Aorta (tissue), 5 donors: ENCODE measurements at regions not wholly inside any gene's neighbourhood (a gene's known extent, or its start where the extent isn't known, plus 50 kb on each side); places are given as distances from the start of the nearest gene placed in this dataset.

ENCODE experiments used
- ATAC-seq: fragments of 200-7000 bp; cut with Tn5 transposase; one replicate; pipeline ENCODE4 v1.9.1; 2022; ENCODE audit warnings: moderate library complexity; ENCODE audit not compliant: low FRiP score
- DNase-seq, 2 donors: peaks; one replicate each; pipeline ENCODE4 v3.0.0-alpha.2; 2020
- H3K27ac ChIP-seq, 2 donors: one replicate each; pipeline ENCODE4 v1.5.1; 2013; ENCODE audit warnings: low read length in 2 of 2, mild to moderate bottlenecking in 2 of 2, moderate library complexity in 2 of 2, control low read depth in 1 of 2, inconsistent platforms in 1 of 2, low read depth in 1 of 2
- H3K27me3 ChIP-seq, 2 donors: one replicate each; pipeline ENCODE4 v1.6.1; 2013; ENCODE audit warnings: control low read depth in 1 of 2, low read length in 1 of 2, mild to moderate bottlenecking in 1 of 2, moderate library complexity in 1 of 2; ENCODE audit not compliant: insufficient read depth in 2 of 2, control insufficient read depth in 1 of 2
- H3K36me3 ChIP-seq, 2 donors: one replicate each; pipeline ENCODE4 v1.6.1; 2013; ENCODE audit warnings: control low read depth in 1 of 2, low read length in 1 of 2, mild to moderate bottlenecking in 1 of 2; ENCODE audit not compliant: insufficient read depth in 2 of 2, control insufficient read depth in 1 of 2
- H3K4me1 ChIP-seq, 2 donors: one replicate each; pipeline ENCODE4 v1.6.1; 2013; ENCODE audit warnings: low read length in 2 of 2, control low read depth in 1 of 2, mild to moderate bottlenecking in 1 of 2, moderate library complexity in 1 of 2; ENCODE audit not compliant: insufficient read depth in 2 of 2, control insufficient read depth in 1 of 2
- H3K4me3 ChIP-seq, 2 donors: one replicate each; pipeline ENCODE4 v1.5.1; 2013; ENCODE audit warnings: low read length in 2 of 2, control low read depth in 1 of 2, mild to moderate bottlenecking in 1 of 2
- H3K9me3 ChIP-seq: one replicate; pipeline ENCODE4 v1.6.1; 2013; ENCODE audit warnings: mild to moderate bottlenecking, low read length; ENCODE audit not compliant: control insufficient read depth
- WGBS, 2 donors: extraction: QIAGEN DNeasy Blood & Tissue Kit; methylation state at CpG; one replicate each; pipeline ENCODE4 v1.1.7; 2013; 5-methylcytosine and 5-hydroxymethylcytosine counted together
- intact Hi-C, 2 donors: fragments of 100-400 bp; cut with DNase I; formaldehyde crosslinking; loops; one replicate each; pipeline versions ENCODE4 v1.14.2 to v1.15.0; 2022
- donor health status: healthy with polysubstance abuse.
- donor health status: Bipolar disorder and iron deficiency.
- donor health status: DM: no; HTN: no; CAD: no.
- donor health status: DM: no; HTN: no; CAD: no.
- donor health status: DM: yes; HTN: yes; CAD: no.

GRCh38 chr10:131673396-131673795, 227.4 kb upstream of the PPP2R2D start:
- ATAC-seq (no peak), DNase-seq (peak in 1 of 2 donors; percentile 71)
- Histone ChIP-seq H3K27ac (no peak overlapping the region), H3K4me3 (no peak overlapping the region), H3K36me3 (no peaks in the 10 kb centered on the region), H3K4me1 (no peaks in the 10 kb centered on the region), H3K27me3 (no peaks in the 10 kb centered on the region), H3K9me3 (peaks cover 8% of the 10 kb centered on the region)
- intact Hi-C loops, result no loop called here
- WGBS, 2 donors, result 85 to 92% methylated on average over 7 of the region's 7 CpGs

- intact Hi-C loops, result no loop called here
- H3K9me3 ChIP-seq, result peaks cover 8% of the 10 kb centered on the region
- WGBS, 2 donors, result 89 to 90% methylated on average over 9 of the region's 9 CpGs
- ATAC-seq (no peak), DNase-seq (peak in 1 of 2 donors; percentile 53)
- no peak overlapping the region for H3K27ac ChIP-seq
- H3K36me3 ChIP-seq, result no peaks in the 10 kb centered on the region
- H3K4me1 ChIP-seq, result no peaks in the 10 kb centered on the region
- no peak overlapping the region for H3K4me3 ChIP-seq
- no peaks in the 10 kb centered on the region for H3K27me3 ChIP-seq
Observed at GRCh38 chr10:131674130-131674529, 226.7 kb upstream of the PPP2R2D start.

GRCh38 chr10:131675104-131675503, 225.7 kb upstream of the PPP2R2D start:
- H3K27ac ChIP-seq, result no peak overlapping the region
- no peaks in the 10 kb centered on the region for H3K27me3 ChIP-seq
- H3K9me3 ChIP-seq, result peaks cover 8% of the 10 kb centered on the region
- 72 to 74% methylated on average over 13 of the region's 13 CpGs for WGBS, 2 donors
- no peaks in the 10 kb centered on the region for H3K4me1 ChIP-seq
- peak in 1 of 2 donors; percentile 32 for DNase-seq
- H3K4me3 ChIP-seq, result no peak overlapping the region
- no peaks in the 10 kb centered on the region for H3K36me3 ChIP-seq
- no peak for ATAC-seq
- intact Hi-C loops, result no loop called here

- DNase-seq (peak in 1 of 2 donors; percentile 52), ATAC-seq (no peak)
- no peaks in the 10 kb centered on the region for H3K4me1 ChIP-seq
- H3K4me3 ChIP-seq, result no peak overlapping the region
- peaks cover 8% of the 10 kb centered on the region for H3K9me3 ChIP-seq
- WGBS, 2 donors, result 78 to 80% methylated on average over 28 of the region's 28 CpGs
- H3K27me3 ChIP-seq, result no peaks in the 10 kb centered on the region
- intact Hi-C loops, result no loop called here
- H3K36me3 ChIP-seq, result no peaks in the 10 kb centered on the region
- H3K27ac ChIP-seq, result no peak overlapping the region
Observed at GRCh38 chr10:131676046-131676799, 224.6 kb upstream of the PPP2R2D start.

GRCh38 chr10:131676800-131677421, 223.9 kb upstream of the PPP2R2D start:
- H3K9me3 ChIP-seq, result peaks cover 5% of the 10 kb centered on the region
- DNase-seq (peak in 1 of 2 donors; percentile 44), ATAC-seq (no peak)
- H3K27me3 ChIP-seq, result no peaks in the 10 kb centered on the region
- no peaks in the 10 kb centered on the region for H3K4me1 ChIP-seq
- H3K27ac ChIP-seq, result no peak overlapping the region
- WGBS, 2 donors, result 17 to 18% methylated on average over 19 of the region's 19 CpGs
- H3K4me3 ChIP-seq, result no peak overlapping the region
- H3K36me3 ChIP-seq, result no peaks in the 10 kb centered on the region
- intact Hi-C loops, result no loop called here

- DNase-seq, result no peak
- H3K27ac ChIP-seq, result no peak overlapping the region
- WGBS, 2 donors, result 65% methylated on average over 8 of the region's 8 CpGs
Observed at GRCh38 chr10:131677671-131678070, 223.1 kb upstream of the PPP2R2D start.

GRCh38 chr10:131678171-131678570, 222.6 kb upstream of the PPP2R2D start:
- Histone ChIP-seq H3K4me3 (no peak overlapping the region), H3K9me3 (peaks cover 5% of the 10 kb centered on the region), H3K27ac (no peak overlapping the region), H3K4me1 (no peaks in the 10 kb centered on the region), H3K27me3 (no peaks in the 10 kb centered on the region), H3K36me3 (no peaks in the 10 kb centered on the region)
- ATAC-seq, result no peak
- DNase-seq, result peak in 1 of 2 donors; percentile 63
- 81 to 83% methylated on average over 16 to 18 of the region's 18 CpGs for WGBS, 2 donors
- intact Hi-C loops, result no loop called here

More at GRCh38 chr10:131677671-131678070, 223.1 kb upstream of the PPP2R2D start:
- intact Hi-C loops, result no loop called here
- peaks cover 5% of the 10 kb centered on the region for H3K9me3 ChIP-seq
- no peaks in the 10 kb centered on the region for H3K27me3 ChIP-seq
- no peaks in the 10 kb centered on the region for H3K4me1 ChIP-seq
- no peaks in the 10 kb centered on the region for H3K36me3 ChIP-seq
- no peak overlapping the region for H3K4me3 ChIP-seq
- ATAC-seq, result no peak

- H3K9me3 ChIP-seq, result peaks cover 3% of the 10 kb centered on the region
- WGBS, 2 donors, result 79 to 82% methylated on average over 7 of the region's 7 CpGs
- H3K27ac ChIP-seq, result no peak overlapping the region
- H3K4me3 ChIP-seq, result no peak overlapping the region
- no peaks in the 10 kb centered on the region for H3K4me1 ChIP-seq
- H3K36me3 ChIP-seq, result no peaks in the 10 kb centered on the region
- ATAC-seq (no peak), DNase-seq (peak in 1 of 2 donors; percentile 45)
- no peaks in the 10 kb centered on the region for H3K27me3 ChIP-seq
- intact Hi-C loops, result no loop called here
Observed at GRCh38 chr10:131678613-131679012, 222.2 kb upstream of the PPP2R2D start.

GRCh38 chr10:131679926-131680325, 220.9 kb upstream of the PPP2R2D start:
- ATAC-seq (no peak), DNase-seq (peak in 1 of 2 donors; percentile 49)
- no peak overlapping the region for H3K27ac ChIP-seq
- no peaks in the 10 kb centered on the region for H3K36me3 ChIP-seq
- H3K27me3 ChIP-seq, result no peaks in the 10 kb centered on the region
- H3K4me1 ChIP-seq, result no peaks in the 10 kb centered on the region
- peaks cover 3% of the 10 kb centered on the region for H3K9me3 ChIP-seq
- 81 to 82% methylated on average over 6 of the region's 6 CpGs for WGBS, 2 donors
- H3K4me3 ChIP-seq, result no peak overlapping the region
- intact Hi-C loops, result no loop called here
